ENCODE measurements at regions not wholly inside any gene's neighbourhood (a gene's known extent, or its start where the extent isn't known, plus 50 kb on each side); places are given as distances from the start of the nearest gene placed in this dataset.
"Not testable (repeated sequence)": the region's sequence is repeated elsewhere in the genome, so short reads cannot be mapped to it uniquely, and the experiment has no call there.

- no peak for DNase-seq (ENCODE audit: extremely low read depth in 1 of 2, low read depth in 1 of 2)
Measured at GRCh38 chr1:238408737-238409136, 518.0 kb upstream of the ZP4 start.

DNA sequence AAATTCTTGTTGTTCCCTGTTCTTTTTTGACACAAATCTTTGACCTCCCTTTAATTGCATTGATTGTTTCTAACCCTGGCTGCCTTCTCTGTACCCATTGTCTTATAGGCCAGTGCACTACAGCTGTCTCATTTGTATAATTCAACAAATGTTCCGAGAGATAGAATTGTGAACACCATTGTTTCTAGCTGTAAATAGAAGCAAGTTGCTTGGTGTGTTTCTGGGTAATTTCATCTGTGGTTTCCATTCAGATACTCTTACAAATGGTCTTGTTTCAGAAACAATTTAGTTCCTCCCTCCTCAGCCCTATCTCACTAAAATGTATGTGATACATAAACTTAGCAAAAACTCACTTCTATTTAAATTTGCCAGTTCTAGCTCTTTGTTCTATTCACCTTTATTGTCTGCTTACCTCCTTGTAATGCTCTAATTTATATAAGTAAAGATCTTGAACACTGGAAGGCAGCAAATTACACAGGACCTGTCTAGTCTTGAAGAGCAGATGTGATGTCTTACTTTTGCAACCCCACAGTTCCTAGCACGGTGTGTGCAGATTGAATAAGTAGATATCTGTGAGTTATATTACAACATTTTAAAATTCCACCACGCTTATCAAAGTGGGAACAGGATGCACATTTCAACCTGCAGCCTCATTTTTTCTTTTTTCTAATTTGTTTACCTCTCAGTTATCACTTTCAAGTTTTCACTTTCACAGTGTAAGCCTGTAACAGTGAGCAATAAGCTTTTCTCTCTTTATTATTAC is 515.6 kb upstream of the ZP4 start:
- no peak for DNase-seq (ENCODE audit: extremely low read depth in 1 of 2, low read depth in 1 of 2)

- no peak for DNase-seq (ENCODE audit: extremely low read depth in 1 of 2, low read depth in 1 of 2)
Measured at GRCh38 chr1:238404921-238405320, 514.2 kb upstream of the ZP4 start.

DNA sequence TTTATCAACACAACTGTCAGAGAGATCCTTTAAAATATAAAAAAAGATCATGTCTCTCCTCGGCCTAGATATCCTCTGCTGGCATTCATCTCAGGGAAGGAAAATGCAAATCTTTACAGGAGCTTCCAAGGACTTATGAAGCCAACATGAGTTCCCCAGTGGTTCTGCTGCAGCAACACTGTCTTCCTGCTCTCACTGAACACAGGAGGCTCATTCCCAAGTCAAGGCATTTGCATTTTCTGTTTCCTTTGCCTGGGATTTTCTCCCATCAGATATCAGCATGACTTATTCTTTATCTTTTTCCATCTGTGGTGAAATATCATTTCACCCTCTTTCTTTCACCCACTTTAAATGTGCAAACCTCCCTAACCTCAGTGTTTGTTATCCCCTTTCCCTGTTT is 513.8 kb upstream of the ZP4 start:
- no peak for DNase-seq (ENCODE audit: extremely low read depth in 1 of 2, low read depth in 1 of 2)

GRCh38 chr1:238401144-238401543 is 510.4 kb upstream of the ZP4 start:
- no peak for DNase-seq (ENCODE audit: extremely low read depth in 1 of 2, low read depth in 1 of 2)

GRCh38 chr1:238399558-238399957 is 508.8 kb upstream of the ZP4 start:
- DNase-seq (ENCODE audit: extremely low read depth in 1 of 2, low read depth in 1 of 2): no peak

- DNase-seq (ENCODE audit: extremely low read depth in 1 of 2, low read depth in 1 of 2): no peak
Measured at GRCh38 chr1:238396140-238396539, 505.4 kb upstream of the ZP4 start.

DNA sequence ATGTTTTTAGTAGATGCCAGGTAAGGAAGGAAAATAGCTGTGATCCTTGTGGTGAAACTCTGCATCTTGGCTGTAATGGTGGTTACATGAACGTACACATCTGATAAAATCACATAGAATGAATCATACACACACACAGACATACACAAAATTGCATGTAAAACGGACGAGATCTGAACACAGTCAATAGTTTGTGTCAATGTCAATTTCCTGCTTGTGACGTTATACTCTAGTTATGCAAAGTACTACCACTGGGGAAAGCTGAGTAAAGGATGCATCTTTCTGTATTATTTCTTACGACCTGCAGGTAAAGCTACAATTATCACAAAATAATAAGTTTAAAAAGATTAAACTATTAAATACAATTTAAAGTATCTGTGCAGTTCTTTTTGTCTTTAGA is 493.7 kb upstream of the ZP4 start:
- DNase-seq (ENCODE audit: extremely low read depth in 1 of 2, low read depth in 1 of 2): no peak

- DNase-seq (ENCODE audit: extremely low read depth in 1 of 2, low read depth in 1 of 2): no peak
Measured at GRCh38 chr1:238380167-238380566, 489.4 kb upstream of the ZP4 start.

GRCh38 chr1:238379446-238379845 is 488.7 kb upstream of the ZP4 start:
- DNase-seq (ENCODE audit: extremely low read depth in 1 of 2, low read depth in 1 of 2): not testable (repeated sequence)

DNA sequence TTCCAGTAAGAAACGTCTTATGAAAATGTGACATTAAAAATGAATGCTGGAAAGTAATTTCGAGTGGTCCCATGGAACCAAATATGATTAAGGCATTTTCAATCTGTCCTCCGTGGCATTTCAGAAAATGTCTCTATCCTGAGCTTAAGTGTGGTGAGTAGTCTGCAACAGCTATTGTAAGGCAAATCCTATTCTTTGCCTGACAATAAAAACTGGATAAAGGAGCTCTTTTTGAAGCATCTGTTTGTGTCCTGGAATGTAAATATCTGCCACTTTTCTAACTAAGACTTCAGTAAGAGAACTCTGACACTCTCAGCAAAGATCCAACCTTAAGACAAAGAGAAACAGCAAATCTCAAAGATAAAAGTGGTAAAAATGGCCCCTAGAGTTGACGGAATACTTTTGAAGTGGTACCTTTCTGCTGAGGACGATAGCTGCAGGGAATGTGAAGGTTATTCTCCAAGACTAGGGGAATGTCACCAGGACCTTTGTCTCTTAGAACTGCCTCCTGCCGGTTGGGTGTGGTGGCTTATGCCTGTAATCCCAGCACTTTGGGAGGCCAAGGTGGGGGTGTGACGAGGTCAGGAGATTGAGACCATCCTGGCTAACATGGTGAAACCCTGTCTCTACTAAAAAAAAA is 486.7 kb upstream of the ZP4 start:
- DNase-seq (ENCODE audit: extremely low read depth in 1 of 2, low read depth in 1 of 2): no peak

DNA sequence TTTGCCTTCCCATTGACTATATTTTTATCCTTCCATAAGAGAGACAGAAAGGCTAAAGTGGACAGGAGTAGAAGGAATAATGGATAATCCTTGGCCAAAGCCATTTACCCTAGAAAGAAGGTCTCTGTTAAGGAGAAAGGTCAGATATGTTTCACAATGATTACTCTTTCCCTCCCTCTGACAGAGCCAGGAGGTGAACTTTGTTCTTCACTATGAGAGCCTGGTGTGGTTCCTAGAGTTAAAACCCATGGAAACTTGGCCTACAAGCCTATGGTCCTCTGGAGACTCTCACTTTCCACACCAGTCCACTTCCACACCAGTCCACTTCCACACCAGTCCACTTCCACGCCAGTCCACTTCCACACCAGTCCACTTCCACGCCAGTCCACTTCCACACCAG is 479.9 kb upstream of the ZP4 start:
- no peak for DNase-seq (ENCODE audit: extremely low read depth in 1 of 2, low read depth in 1 of 2)

DNA sequence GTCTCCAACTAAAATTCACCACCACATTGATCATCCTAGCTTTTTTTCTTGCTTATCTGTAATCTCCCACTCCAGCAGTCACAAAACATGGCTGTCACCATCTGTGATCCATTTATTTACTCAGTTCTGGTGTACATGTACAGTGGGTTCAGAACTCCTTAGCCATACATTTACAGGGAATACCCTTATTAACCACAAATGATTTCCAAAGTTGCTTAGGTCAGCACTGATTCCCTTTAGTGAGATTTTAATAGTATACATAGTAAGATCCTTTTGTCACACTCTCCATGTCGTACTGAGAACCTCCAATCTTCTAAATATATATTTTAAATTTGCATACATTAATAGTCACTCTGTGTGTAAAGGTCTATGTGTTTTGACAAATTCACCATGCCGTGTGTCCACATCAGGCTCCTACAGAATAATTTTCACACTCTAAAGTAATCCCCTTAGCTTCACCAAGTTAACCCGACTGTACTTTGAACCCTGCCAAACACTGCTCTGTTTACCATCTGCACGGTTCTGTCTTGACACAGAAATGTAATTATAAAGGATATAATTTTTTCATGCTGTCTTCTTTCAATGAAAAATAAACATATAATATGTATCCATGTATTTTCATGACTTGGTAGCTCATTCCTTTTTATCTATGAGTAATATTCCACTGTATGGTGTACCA is 473.6 kb upstream of the ZP4 start:
- no peak for DNase-seq (ENCODE audit: extremely low read depth in 1 of 2, low read depth in 1 of 2)

- DNase-seq (ENCODE audit: extremely low read depth in 1 of 2, low read depth in 1 of 2): no peak
Measured at GRCh38 chr1:238360474-238360873, 469.8 kb upstream of the ZP4 start.

GRCh38 chr1:238350471-238350870 is 459.7 kb upstream of the ZP4 start:
- DNase-seq (ENCODE audit: extremely low read depth in 1 of 2, low read depth in 1 of 2): no peak

DNA sequence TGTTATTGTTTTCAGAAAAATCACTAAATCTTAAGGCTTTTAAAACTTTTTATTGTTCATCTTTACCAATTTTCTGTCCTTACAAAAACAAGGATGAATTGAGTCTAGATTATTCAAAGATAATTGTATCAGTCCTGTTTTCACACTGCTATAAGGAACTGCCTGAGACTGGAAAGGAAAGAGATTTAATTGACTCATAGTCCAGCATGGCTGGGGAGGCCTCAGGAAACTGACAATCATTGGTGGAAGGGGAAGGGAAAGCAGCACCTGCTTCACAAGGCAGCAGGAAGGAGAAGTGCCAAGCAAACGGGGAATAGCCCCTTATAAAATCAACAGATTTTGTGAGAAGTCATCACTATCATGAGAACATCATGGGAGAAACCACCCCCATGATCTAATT is 455.6 kb upstream of the ZP4 start:
- no peak for DNase-seq (ENCODE audit: extremely low read depth in 1 of 2, low read depth in 1 of 2)

- DNase-seq (ENCODE audit: extremely low read depth in 1 of 2, low read depth in 1 of 2): no peak
Measured at GRCh38 chr1:238345837-238346236, 455.1 kb upstream of the ZP4 start.

DNA sequence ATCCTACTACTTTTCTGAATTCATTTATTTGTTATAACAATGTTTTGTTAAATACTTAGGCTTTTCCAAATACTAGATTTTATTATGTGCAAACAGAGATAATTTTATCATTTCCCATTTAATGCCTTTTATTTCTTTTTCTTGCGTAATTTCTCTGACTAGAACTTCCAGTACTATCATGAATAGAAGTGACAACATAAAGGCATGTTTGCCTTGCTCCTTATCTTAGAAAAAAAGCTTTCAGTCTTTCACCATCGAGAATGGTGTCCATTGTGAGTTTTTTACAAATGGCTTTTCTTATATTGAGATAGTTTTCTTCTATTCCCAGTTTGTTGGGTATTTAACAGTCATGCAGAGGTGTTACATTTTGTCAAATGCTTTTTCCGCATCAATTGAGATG is 453.1 kb upstream of the ZP4 start:
- no peak for DNase-seq (ENCODE audit: extremely low read depth in 1 of 2, low read depth in 1 of 2)

DNA sequence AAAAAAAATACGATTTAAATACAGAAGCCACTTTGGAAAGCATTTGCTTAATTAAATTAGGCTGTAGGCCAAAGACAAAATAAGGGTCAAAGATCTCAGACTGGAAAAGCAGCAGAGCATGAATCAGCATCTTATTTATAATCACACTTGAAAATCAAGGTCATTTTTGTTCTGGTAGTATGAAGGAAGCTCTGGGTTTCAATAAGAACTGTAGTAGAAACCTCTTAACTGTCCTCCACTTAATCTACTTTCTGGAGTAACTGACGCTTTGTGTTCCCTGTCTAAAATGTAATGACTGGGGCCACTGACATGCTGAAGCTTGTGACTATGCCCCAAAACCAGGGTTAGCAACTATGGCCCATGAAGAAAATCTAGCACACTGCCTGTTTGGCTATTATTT is 450.7 kb upstream of the ZP4 start:
- no peak for DNase-seq (ENCODE audit: extremely low read depth in 1 of 2, low read depth in 1 of 2)

DNA sequence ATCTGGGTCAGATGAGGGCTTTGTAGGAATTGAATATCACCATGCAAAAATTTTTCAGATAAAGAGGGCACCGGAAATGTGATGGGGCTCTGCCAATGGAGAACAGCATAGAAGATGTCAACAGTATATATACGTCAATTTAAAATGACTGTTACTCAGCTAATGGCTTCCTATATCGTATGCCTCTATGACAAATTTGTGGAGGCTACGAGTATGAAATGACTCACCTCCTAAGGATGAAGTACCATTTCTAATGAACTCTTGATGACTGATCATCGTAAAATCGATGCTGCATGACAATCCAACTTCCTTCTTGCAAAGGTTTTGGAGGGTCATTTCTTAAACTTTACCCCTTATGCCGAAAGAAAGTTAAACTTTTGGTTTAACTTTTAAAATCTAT is 450.3 kb upstream of the ZP4 start:
- no peak for DNase-seq (ENCODE audit: extremely low read depth in 1 of 2, low read depth in 1 of 2)

- no peak for DNase-seq (ENCODE audit: extremely low read depth in 1 of 2, low read depth in 1 of 2)
Measured at GRCh38 chr1:238336531-238336930, 445.8 kb upstream of the ZP4 start.

- no peak for DNase-seq (ENCODE audit: extremely low read depth in 1 of 2, low read depth in 1 of 2)
Measured at GRCh38 chr1:238334170-238334569, 443.4 kb upstream of the ZP4 start.

Data from activated CD8-positive, alpha-beta memory T cell treated with anti-CD3 and anti-CD28 coated beads for 1 hour (primary cell).